Thyroid gland (tissue), 4 donors: ENCODE measurements at regions not wholly inside any gene's neighbourhood (a gene's known extent, or its start where the extent isn't known, plus 50 kb on each side); places are given as distances from the start of the nearest gene placed in this dataset.

Source experiments
- CTCF ChIP-seq, 6 experiments: fragments of 200-600 bp in 3 of 6; fragments of 450-650 bp in 3 of 6; sonication (generic) in 3 of 6; IDR thresholded peaks; one replicate each; pipeline ENCODE4 v1.5.1; 2016 to 2019; ENCODE audit warnings: antibody characterized with exemption in 6 of 6, mild to moderate bottlenecking in 2 of 6, inconsistent platforms in 1 of 6, moderate library complexity in 1 of 6
- POLR2A ChIP-seq, 2 donors: fragments of 450-650 bp; IDR thresholded peaks; one replicate each; pipeline ENCODE4 v1.6.1; 2017; ENCODE audit warnings: antibody characterized with exemption in 2 of 2, mild to moderate bottlenecking in 2 of 2, moderate library complexity in 1 of 2

GRCh38 chr12:97169889-97170567 is 263.0 kb downstream of the NEDD1 start:
- TF ChIP-seq CTCF (IDR thresholded peaks at IDR 0.05) (no peak), POLR2A (IDR thresholded peaks at IDR 0.05) (no peak)
